H1 (cell line): ENCODE measurements at regions not wholly inside any gene's neighbourhood (a gene's known extent, or its start where the extent isn't known, plus 50 kb on each side); places are given as distances from the start of the nearest gene placed in this dataset.

Experiments used
- CTCF ChIA-PET: fragments of 300-600 bp; sonication (Branson Sonifier 250); formaldehyde crosslinking; loops from one replicate; lab custom pipeline; 2021; ENCODE audit not compliant: partially characterized antibody; lab: Charles Lee
- POLR2A ChIA-PET: fragments of 300-600 bp; sonication (Branson Sonifier 250); formaldehyde crosslinking; loops from one replicate; lab custom pipeline; 2021; ENCODE audit warnings: inconsistent platforms; ENCODE audit not compliant: partially characterized antibody; lab: Charles Lee
- DNase-seq, 2 experiments: peaks; one replicate each; pipeline versions ENCODE4 v3.0.0 to v3.0.0-alpha.2; 2010 to 2022; ENCODE audit warnings: low spot score in 2 of 2, low read depth in 1 of 2, mixed read lengths in 1 of 2
- FAIRE-seq: peaks from 2 replicates; lab custom pipeline; 2011; peaks lifted over from hg19 to GRCh38; lab: Jason Lieb, UNC
- H2AFZ ChIP-seq: 2 replicates; pipeline ENCODE4 v1.8.1; 2012; ENCODE audit warnings: low read length, inconsistent platforms
- H2AK5ac ChIP-seq: 2 replicates; pipeline ENCODE4 v1.6.1; 2013; ENCODE audit warnings: low read depth, low read length
- H2BK120ac ChIP-seq: replicated peaks from 2 replicates; pipeline ENCODE3; 2013; ENCODE audit warnings: low read depth, low read length, inconsistent platforms
- H2BK12ac ChIP-seq: 2 replicates; pipeline ENCODE4 v1.6.1; 2013; ENCODE audit warnings: low read depth, low read length
- H2BK15ac ChIP-seq: 2 replicates; pipeline ENCODE4 v1.6.1; 2013; ENCODE audit warnings: low read length
- H2BK20ac ChIP-seq: 2 replicates; pipeline ENCODE4 v1.6.1; 2013; ENCODE audit warnings: low read length
- H2BK5ac ChIP-seq: 2 replicates; pipeline ENCODE4 v1.6.1; 2013; ENCODE audit warnings: low read depth, low read length
- H3K14ac ChIP-seq: 2 replicates; pipeline ENCODE4 v1.6.1; 2013; ENCODE audit warnings: inconsistent platforms; ENCODE audit not compliant: insufficient read length
- H3K18ac ChIP-seq: 2 replicates; pipeline ENCODE4 v1.6.1; 2013; ENCODE audit warnings: low read length; ENCODE audit errors: extremely low read depth
- H3K23ac ChIP-seq: 2 replicates; pipeline ENCODE4 v1.6.1; 2013; ENCODE audit warnings: inconsistent platforms; ENCODE audit not compliant: insufficient read length
- H3K23me2 ChIP-seq: 2 replicates; pipeline ENCODE4 v1.6.1; 2013; ENCODE audit warnings: low read depth, low read length
- H3K27ac ChIP-seq: 2 replicates; pipeline ENCODE4 v1.6.1; 2011; ENCODE audit warnings: low read depth, low read length, inconsistent platforms
- H3K27me3 ChIP-seq, 4 experiments: replicated peaks in 1 of 4; 1 replicate in 1 of 4; 2 replicates in 3 of 4; pipeline versions ENCODE4 v1.6.1 to v1.8.1; 2011 to 2013; ENCODE audit warnings: low read length in 3 of 4, mild to moderate bottlenecking in 3 of 4, inconsistent platforms in 2 of 4, mixed read lengths in 2 of 4, moderate library complexity in 1 of 4; ENCODE audit not compliant: control insufficient read depth in 3 of 4, insufficient read depth in 3 of 4; ENCODE audit errors: extremely low read depth in 1 of 4
- H3K36me3 ChIP-seq, 4 experiments: 2 replicates each; pipeline versions ENCODE4 v1.6.1 to v1.8.1; 2011 to 2013; ENCODE audit warnings: mild to moderate bottlenecking in 4 of 4, low read length in 3 of 4, moderate library complexity in 2 of 4, control low read depth in 1 of 4, inconsistent platforms in 1 of 4; ENCODE audit not compliant: insufficient read depth in 4 of 4, control insufficient read depth in 2 of 4
- H3K4ac ChIP-seq: replicated peaks from 2 replicates; pipeline ENCODE3; 2013; ENCODE audit warnings: low read length, low read depth, mixed read lengths, inconsistent platforms; ENCODE audit not compliant: insufficient read length
- H3K4me1 ChIP-seq, 4 experiments: replicated peaks in 1 of 4; 1 replicate in 1 of 4; 2 replicates in 3 of 4; pipeline versions ENCODE4 v1.6.1 to v1.8.1; 2011 to 2013; ENCODE audit warnings: low read length in 3 of 4, inconsistent platforms in 2 of 4, mixed read lengths in 1 of 4; ENCODE audit not compliant: insufficient read depth in 4 of 4, control insufficient read depth in 3 of 4
- H3K4me2 ChIP-seq, 2 experiments: 2 replicates each; pipeline versions ENCODE4 v1.6.1 to v1.8.1; 2011 to 2013; ENCODE audit warnings: low read depth in 2 of 2, low read length in 2 of 2, control low read depth in 1 of 2, inconsistent platforms in 1 of 2, mild to moderate bottlenecking in 1 of 2; ENCODE audit not compliant: insufficient read depth in 1 of 2
- H3K4me3 ChIP-seq, 4 experiments: fragments of 200-600, 300-600 bp in 1 of 4; sonication (generic), shearing (Covaris generic), sonication (Bioruptor Twin) in 1 of 4; 2 replicates each; pipeline versions ENCODE4 v1.5.1 to v1.8.1; 2011 to 2016; ENCODE audit warnings: low read length in 4 of 4, low read depth in 3 of 4, control low read depth in 2 of 4, inconsistent platforms in 2 of 4, mild to moderate bottlenecking in 2 of 4, mixed read lengths in 1 of 4, moderate library complexity in 1 of 4; ENCODE audit not compliant: insufficient read depth in 2 of 4; ENCODE audit errors: extremely low read depth in 1 of 4
- H3K56ac ChIP-seq: replicated peaks from 2 replicates; pipeline ENCODE3; 2013; ENCODE audit warnings: low read depth, mild to moderate bottlenecking, mixed read lengths, low read length, inconsistent platforms; ENCODE audit not compliant: insufficient read length
- H3K79me1 ChIP-seq: 2 replicates; pipeline ENCODE4 v1.6.1; 2013; ENCODE audit warnings: low read depth, low read length, control low read depth
- H3K79me2 ChIP-seq, 2 experiments: 2 replicates each; pipeline versions ENCODE4 v1.6.1 to v1.8.1; 2012 to 2013; ENCODE audit warnings: low read length in 2 of 2, mild to moderate bottlenecking in 2 of 2, inconsistent platforms in 1 of 2; ENCODE audit not compliant: insufficient read depth in 2 of 2, control insufficient read depth in 1 of 2
- H3K9ac ChIP-seq, 4 experiments: replicated peaks in 1 of 4; 1 replicate in 1 of 4; 2 replicates in 3 of 4; pipeline versions ENCODE4 v1.6.1 to v1.8.1; 2011 to 2013; ENCODE audit warnings: low read depth in 3 of 4, low read length in 3 of 4, control low read depth in 2 of 4, mild to moderate bottlenecking in 2 of 4, moderate library complexity in 2 of 4, inconsistent platforms in 1 of 4; ENCODE audit errors: extremely low read depth in 1 of 4
- H3K9me3 ChIP-seq, 2 experiments: 2 replicates each; pipeline versions ENCODE4 v1.6.1 to v1.8.1; 2012 to 2013; ENCODE audit warnings: mild to moderate bottlenecking in 2 of 2, moderate library complexity in 2 of 2, control low read depth in 1 of 2, inconsistent platforms in 1 of 2, low read depth in 1 of 2, low read length in 1 of 2, mixed read lengths in 1 of 2; ENCODE audit not compliant: insufficient read depth in 2 of 2
- H4K20me1 ChIP-seq, 2 experiments: replicated peaks in 1 of 2; 2 replicates each; pipeline versions ENCODE3 to v1.8.1; 2011 to 2013; ENCODE audit warnings: inconsistent platforms in 2 of 2, low read length in 2 of 2, mild to moderate bottlenecking in 1 of 2; ENCODE audit not compliant: insufficient read depth in 2 of 2, control insufficient read depth in 1 of 2
- H4K5ac ChIP-seq: 2 replicates; pipeline ENCODE4 v1.6.1; 2013; ENCODE audit warnings: low read length, low read depth, mixed read lengths, inconsistent platforms; ENCODE audit not compliant: insufficient read length
- H4K8ac ChIP-seq: 2 replicates; pipeline ENCODE4 v1.8.0; 2013; ENCODE audit warnings: mild to moderate bottlenecking, moderate library complexity, low read length, inconsistent platforms; ENCODE audit not compliant: insufficient read depth; ENCODE audit errors: extremely low read depth
- H4K91ac ChIP-seq: replicated peaks from 2 replicates; pipeline ENCODE3; 2013; ENCODE audit warnings: low read length, mixed read lengths, inconsistent platforms; ENCODE audit not compliant: insufficient read length
- EGR1 ChIP-seq: IDR thresholded peaks from 2 replicates; pipeline ENCODE4 v1.6.1; 2011; ENCODE audit warnings: low read depth, low read length, borderline replicate concordance
- FOSL1 ChIP-seq: IDR thresholded peaks from 2 replicates; pipeline ENCODE4 v1.6.1; 2011; ENCODE audit warnings: mild to moderate bottlenecking, low read depth, low read length, moderate library complexity; ENCODE audit not compliant: insufficient read depth
- JUND ChIP-seq: IDR thresholded peaks from 2 replicates; pipeline ENCODE4 v1.6.1; 2011; ENCODE audit warnings: mild to moderate bottlenecking, improper control_type of control experiment, low read length
- NANOG ChIP-seq: IDR thresholded peaks from 2 replicates; pipeline ENCODE4 v1.6.1; 2011; ENCODE audit warnings: low read length, low read depth, mild to moderate bottlenecking, inconsistent platforms; ENCODE audit not compliant: insufficient read depth, poor library complexity, severe bottlenecking
- RBBP5 ChIP-seq: IDR thresholded peaks from 2 replicates; pipeline ENCODE4 v1.7.1; 2012; ENCODE audit warnings: low read depth, mild to moderate bottlenecking, inconsistent platforms, low read length, moderate library complexity, borderline replicate concordance
- SIRT6 ChIP-seq: IDR thresholded peaks from one replicate; pipeline ENCODE4 v1.7.1; 2012; ENCODE audit warnings: low read length, inconsistent platforms
- SUZ12 ChIP-seq: fragments of 200-600 bp; sonication (generic); IDR thresholded peaks from 2 replicates; pipeline ENCODE4 v1.6.1; 2012; ENCODE audit warnings: mild to moderate bottlenecking, inconsistent platforms, low read length, moderate library complexity, mixed read lengths
- WGBS, 2 experiments: shearing (Covaris generic) in 1 of 2; methylation state at CpG; one replicate each; pipeline versions ENCODE4 v1.1.6 to v1.1.7; 2013 to 2015; ENCODE audit warnings: low lambda C conversion rate in 2 of 2, mixed read lengths in 2 of 2, inconsistent platforms in 1 of 2, low coverage in 1 of 2, missing lambda C conversion rate in 1 of 2; ENCODE audit not compliant: insufficient replicate concordance in 2 of 2, insufficient coverage in 1 of 2, insufficient read length in 1 of 2; ENCODE audit errors: extremely low coverage in 1 of 2, missing lambda C conversion rate in 1 of 2; 5-methylcytosine and 5-hydroxymethylcytosine counted together
- TF ChIP-seq, protein P1 (sequence below): IDR thresholded peaks from 2 replicates; pipeline ENCODE4 v1.6.1; 2012; ENCODE audit warnings: inconsistent platforms
- TF ChIP-seq, protein P2 (sequence below): IDR thresholded peaks from 2 replicates; pipeline ENCODE4 v1.6.1; 2012; ENCODE audit warnings: low read length, inconsistent platforms
- TF ChIP-seq, protein P3 (sequence below): IDR thresholded peaks from 2 replicates; pipeline ENCODE4 v1.6.1; 2012; ENCODE audit warnings: inconsistent platforms

GRCh38 chr7:106767498-106768323 is 97.4 kb upstream of the PIK3CG start:
- Histone ChIP-seq H3K9ac (no peak overlapping the region), H2AFZ (no peak overlapping the region), H2BK12ac (no peak overlapping the region), H3K4me1 (no peaks in the 10 kb centered on the region), H4K20me1 (no peaks in the 10 kb centered on the region), H2BK5ac (no peak overlapping the region), H3K23ac (no peak overlapping the region), H3K18ac (no peak overlapping the region), H3K14ac (no peak overlapping the region), H3K23me2 (no peaks in the 10 kb centered on the region), H4K8ac (no peak overlapping the region), H4K91ac (no peak overlapping the region), H4K5ac (no peak overlapping the region), H3K4ac (no peak overlapping the region), H2BK120ac (no peak overlapping the region), H2AK5ac (no peak overlapping the region), H3K4me2 (no peak overlapping the region), H3K79me1 (no peaks in the 10 kb centered on the region), H3K56ac (no peak overlapping the region), H3K27me3 (no peaks in the 10 kb centered on the region), H3K9me3 (no peaks in the 10 kb centered on the region), H3K27ac (no peak overlapping the region), H3K36me3 (no peaks in the 10 kb centered on the region), H3K4me3 (no peak overlapping the region), H2BK15ac (no peak overlapping the region), H3K79me2 (no peaks in the 10 kb centered on the region), H2BK20ac (no peak overlapping the region)
- ChIA-PET POLR2A (no interaction called here), CTCF (interaction anchor here (0.5 to 1.4 kb wide), 5 partner anchors 9 to 591 kb away, joined by 3 to 4 read pairs (median 3); no protein-coding TSS in a partner anchor)
- FAIRE-seq (no peak), DNase-seq (no peak)
- WGBS, 2 experiments, result 85% methylated on average over 8 of the region's 8 CpGs; no CpG with 5 or more reads in 1 of the 2 experiments
- no peak for TF ChIP-seq RBBP5
- TF ChIP-seq, protein P1, sequence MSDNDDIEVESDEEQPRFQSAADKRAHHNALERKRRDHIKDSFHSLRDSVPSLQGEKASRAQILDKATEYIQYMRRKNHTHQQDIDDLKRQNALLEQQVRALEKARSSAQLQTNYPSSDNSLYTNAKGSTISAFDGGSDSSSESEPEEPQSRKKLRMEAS, result no peak
- no peak for TF ChIP-seq NANOG
- TF ChIP-seq, protein P2, sequence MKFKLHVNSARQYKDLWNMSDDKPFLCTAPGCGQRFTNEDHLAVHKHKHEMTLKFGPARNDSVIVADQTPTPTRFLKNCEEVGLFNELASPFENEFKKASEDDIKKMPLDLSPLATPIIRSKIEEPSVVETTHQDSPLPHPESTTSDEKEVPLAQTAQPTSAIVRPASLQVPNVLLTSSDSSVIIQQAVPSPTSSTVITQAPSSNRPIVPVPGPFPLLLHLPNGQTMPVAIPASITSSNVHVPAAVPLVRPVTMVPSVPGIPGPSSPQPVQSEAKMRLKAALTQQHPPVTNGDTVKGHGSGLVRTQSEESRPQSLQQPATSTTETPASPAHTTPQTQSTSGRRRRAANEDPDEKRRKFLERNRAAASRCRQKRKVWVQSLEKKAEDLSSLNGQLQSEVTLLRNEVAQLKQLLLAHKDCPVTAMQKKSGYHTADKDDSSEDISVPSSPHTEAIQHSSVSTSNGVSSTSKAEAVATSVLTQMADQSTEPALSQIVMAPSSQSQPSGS, result no peak
- no peak for TF ChIP-seq EGR1
- TF ChIP-seq FOSL1, result no peak
- no peak for TF ChIP-seq SIRT6
- TF ChIP-seq, protein P3, sequence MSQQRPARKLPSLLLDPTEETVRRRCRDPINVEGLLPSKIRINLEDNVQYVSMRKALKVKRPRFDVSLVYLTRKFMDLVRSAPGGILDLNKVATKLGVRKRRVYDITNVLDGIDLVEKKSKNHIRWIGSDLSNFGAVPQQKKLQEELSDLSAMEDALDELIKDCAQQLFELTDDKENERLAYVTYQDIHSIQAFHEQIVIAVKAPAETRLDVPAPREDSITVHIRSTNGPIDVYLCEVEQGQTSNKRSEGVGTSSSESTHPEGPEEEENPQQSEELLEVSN, result no peak
- TF ChIP-seq SUZ12, result no peak
- TF ChIP-seq JUND, result no peak
